ENCODE measurements at regions not wholly inside any gene's neighbourhood (a gene's known extent, or its start where the extent isn't known, plus 50 kb on each side); places are given as distances from the start of the nearest gene placed in this dataset.

DNA sequence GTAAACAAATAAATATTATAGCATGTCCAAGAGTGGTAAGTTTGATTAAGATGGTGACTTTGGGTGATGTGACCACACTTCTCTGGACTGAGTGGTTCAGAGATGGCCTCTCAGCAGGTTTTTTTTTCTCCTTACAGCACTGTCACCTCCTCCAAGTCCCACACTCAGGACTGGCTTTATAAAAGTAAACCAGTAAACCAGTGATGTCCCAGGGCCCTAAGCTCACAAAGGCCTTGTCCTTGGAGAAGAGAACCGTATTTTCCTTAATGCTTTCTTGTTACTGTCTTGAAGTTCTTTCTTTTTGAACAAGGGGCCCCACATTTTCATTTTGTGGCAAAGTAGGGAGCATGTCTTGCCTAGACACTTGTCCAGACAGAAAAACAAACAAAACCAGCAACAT is 274.0 kb downstream of the MYCN start:
- Mint-ChIP-seq H3K27ac (ENCODE audit: unreplicated experiment) (no peak overlapping the region), H3K36me3 (ENCODE audit: insufficient read depth, unreplicated experiment) (no peaks in the 10 kb centered on the region), H3K4me3 (ENCODE audit: low read depth, unreplicated experiment) (no peak overlapping the region), H3K9me3 (ENCODE audit: low read depth, unreplicated experiment) (no peaks in the 10 kb centered on the region), H3K4me1 (ENCODE audit: low read depth, unreplicated experiment) (no peaks in the 10 kb centered on the region), H3K27me3 (ENCODE audit: unreplicated experiment) (no peaks in the 10 kb centered on the region)
- TF ChIP-seq, protein P1, sequence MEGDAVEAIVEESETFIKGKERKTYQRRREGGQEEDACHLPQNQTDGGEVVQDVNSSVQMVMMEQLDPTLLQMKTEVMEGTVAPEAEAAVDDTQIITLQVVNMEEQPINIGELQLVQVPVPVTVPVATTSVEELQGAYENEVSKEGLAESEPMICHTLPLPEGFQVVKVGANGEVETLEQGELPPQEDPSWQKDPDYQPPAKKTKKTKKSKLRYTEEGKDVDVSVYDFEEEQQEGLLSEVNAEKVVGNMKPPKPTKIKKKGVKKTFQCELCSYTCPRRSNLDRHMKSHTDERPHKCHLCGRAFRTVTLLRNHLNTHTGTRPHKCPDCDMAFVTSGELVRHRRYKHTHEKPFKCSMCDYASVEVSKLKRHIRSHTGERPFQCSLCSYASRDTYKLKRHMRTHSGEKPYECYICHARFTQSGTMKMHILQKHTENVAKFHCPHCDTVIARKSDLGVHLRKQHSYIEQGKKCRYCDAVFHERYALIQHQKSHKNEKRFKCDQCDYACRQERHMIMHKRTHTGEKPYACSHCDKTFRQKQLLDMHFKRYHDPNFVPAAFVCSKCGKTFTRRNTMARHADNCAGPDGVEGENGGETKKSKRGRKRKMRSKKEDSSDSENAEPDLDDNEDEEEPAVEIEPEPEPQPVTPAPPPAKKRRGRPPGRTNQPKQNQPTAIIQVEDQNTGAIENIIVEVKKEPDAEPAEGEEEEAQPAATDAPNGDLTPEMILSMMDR (IDR thresholded peaks at IDR 0.05; ENCODE audit: unreplicated experiment), result no peak
- DNase-seq, result no peak
- no TSS peak for BruUV-seq (replicated peaks)
- CTCF ChIA-PET, result no interaction called here
- intact Hi-C loops (cut with micrococcal nuclease; ENCODE audit: unreplicated experiment), result no loop called here

DNA sequence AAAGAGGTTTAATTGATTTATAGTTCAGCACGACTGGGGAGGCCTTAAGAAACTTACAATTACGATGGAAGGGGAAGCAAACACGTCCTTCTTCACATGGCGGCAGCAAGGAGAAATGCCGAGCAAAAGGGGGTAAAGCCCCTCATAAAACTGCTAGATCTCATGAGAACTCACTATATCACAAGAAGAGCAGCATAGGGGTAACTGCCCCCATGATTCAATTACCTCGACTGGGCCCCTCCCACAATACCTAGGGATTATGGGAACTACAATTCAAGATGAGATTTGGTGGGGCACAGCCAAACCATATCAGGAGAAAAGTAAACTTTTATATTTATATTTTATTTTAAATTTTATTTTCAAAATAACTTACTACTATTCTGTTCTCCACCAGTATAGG is 272.0 kb downstream of the MYCN start:
- H3K9me3 Mint-ChIP-seq (ENCODE audit: low read depth, unreplicated experiment), result peaks cover 3% of the 10 kb centered on the region
- no TSS peak for BruUV-seq (replicated peaks)
- CTCF ChIA-PET, result no interaction called here

DNA sequence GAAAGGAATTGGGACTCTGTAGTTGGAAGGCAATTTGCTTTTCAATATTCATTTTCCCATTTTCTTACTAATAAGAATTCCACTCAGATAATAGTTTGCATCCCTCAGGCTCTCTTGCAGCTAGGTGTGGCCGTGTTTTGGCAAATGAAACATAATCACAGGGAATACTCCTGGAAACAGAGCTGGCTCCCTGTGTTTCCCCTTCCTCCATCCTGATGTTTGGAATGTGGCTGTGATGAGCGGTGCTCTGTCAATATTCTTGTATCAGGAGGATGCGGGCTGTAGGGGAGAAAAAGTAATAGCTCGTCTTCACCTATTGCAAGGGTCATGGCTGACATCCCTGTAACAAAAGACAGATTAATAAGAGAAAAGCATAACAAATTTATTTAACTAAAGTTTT is 271.0 kb downstream of the MYCN start:
- no peak overlapping the region for H3K27ac Mint-ChIP-seq (ENCODE audit: unreplicated experiment)
- no peaks in the 10 kb centered on the region for H3K4me1 Mint-ChIP-seq (ENCODE audit: low read depth, unreplicated experiment)
- H3K4me3 Mint-ChIP-seq (ENCODE audit: low read depth, unreplicated experiment), result no peak overlapping the region
- peaks cover 3% of the 10 kb centered on the region for H3K9me3 Mint-ChIP-seq (ENCODE audit: low read depth, unreplicated experiment)
- intact Hi-C loops (cut with micrococcal nuclease; ENCODE audit: unreplicated experiment), result no loop called here
- peaks cover 8% of the 10 kb centered on the region for H3K27me3 Mint-ChIP-seq (ENCODE audit: unreplicated experiment)
- no peak for DNase-seq
- BruUV-seq (replicated peaks), result no TSS peak
- CTCF ChIA-PET, result no interaction called here
- TF ChIP-seq, protein P1 (IDR thresholded peaks at IDR 0.05; ENCODE audit: unreplicated experiment), result no peak
- no peaks in the 10 kb centered on the region for H3K36me3 Mint-ChIP-seq (ENCODE audit: insufficient read depth, unreplicated experiment)

More for the DNA sequence above, 272.0 kb downstream of the MYCN start:
- no peaks in the 10 kb centered on the region for H3K27me3 Mint-ChIP-seq (ENCODE audit: unreplicated experiment)
- DNase-seq, result no peak
- no peak overlapping the region for H3K27ac Mint-ChIP-seq (ENCODE audit: unreplicated experiment)
- no peaks in the 10 kb centered on the region for H3K36me3 Mint-ChIP-seq (ENCODE audit: insufficient read depth, unreplicated experiment)
- intact Hi-C loops (cut with micrococcal nuclease; ENCODE audit: unreplicated experiment), result no loop called here
- H3K4me1 Mint-ChIP-seq (ENCODE audit: low read depth, unreplicated experiment), result no peaks in the 10 kb centered on the region
- H3K4me3 Mint-ChIP-seq (ENCODE audit: low read depth, unreplicated experiment), result no peak overlapping the region
- TF ChIP-seq, protein P1 (IDR thresholded peaks at IDR 0.05; ENCODE audit: unreplicated experiment), result no peak

DNA sequence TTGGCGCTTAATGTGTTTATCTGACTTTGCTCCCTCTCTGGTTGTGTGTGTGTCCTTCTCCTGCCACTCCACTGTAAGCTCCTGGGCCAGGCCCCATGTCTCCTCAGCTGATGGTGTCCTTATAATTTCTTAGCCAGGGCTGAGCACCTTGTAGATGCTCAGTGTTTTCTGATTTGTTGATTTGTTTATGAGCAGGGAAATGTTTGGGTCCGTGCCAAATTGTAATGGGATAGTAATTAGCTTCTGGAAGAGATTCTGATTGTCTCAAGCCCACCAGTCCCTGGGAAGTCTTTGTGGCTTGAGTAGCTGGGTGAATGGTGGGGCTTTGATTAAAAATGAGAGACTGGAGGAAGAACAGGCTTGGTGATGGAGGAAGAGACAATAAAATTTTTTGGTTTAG is 270.5 kb downstream of the MYCN start:
- CTCF ChIA-PET, result no interaction called here
- BruUV-seq (replicated peaks), result no TSS peak
- H3K27me3 Mint-ChIP-seq (ENCODE audit: unreplicated experiment), result peaks cover 10% of the 10 kb centered on the region
- TF ChIP-seq, protein P1 (IDR thresholded peaks at IDR 0.05; ENCODE audit: unreplicated experiment), result no peak
- H3K4me1 Mint-ChIP-seq (ENCODE audit: low read depth, unreplicated experiment), result no peaks in the 10 kb centered on the region
- H3K9me3 Mint-ChIP-seq (ENCODE audit: low read depth, unreplicated experiment), result peaks cover 3% of the 10 kb centered on the region
- no peak overlapping the region for H3K4me3 Mint-ChIP-seq (ENCODE audit: low read depth, unreplicated experiment)
- H3K36me3 Mint-ChIP-seq (ENCODE audit: insufficient read depth, unreplicated experiment), result no peaks in the 10 kb centered on the region
- no peak for DNase-seq
- no peak overlapping the region for H3K27ac Mint-ChIP-seq (ENCODE audit: unreplicated experiment)
- intact Hi-C loops (cut with micrococcal nuclease; ENCODE audit: unreplicated experiment), result no loop called here

All from Calu3 (cell line).